ENCODE measurements at regions not wholly inside any gene's neighbourhood (a gene's known extent, or its start where the extent isn't known, plus 50 kb on each side); places are given as distances from the start of the nearest gene placed in this dataset.

- intact Hi-C loops (cut with DNase I) = loop anchor here in 3 of 10 donors (5.0 to 10.0 kb wide), 4 partner anchors 215 to 483 kb away; partner anchors contain the start of gene ZNF22 (in 1 of the 3)
- WGBS, 4 donors = 68 to 78% (median 73%) methylated on average over 11 of the region's 11 CpGs
- H3K27ac ChIP-seq = no peak overlapping the region
- no peaks in the 10 kb centered on the region for H3K36me3 ChIP-seq
- H3K9me3 ChIP-seq = no peaks in the 10 kb centered on the region
- no peak overlapping the region for H3K4me3 ChIP-seq
- ATAC-seq = no peak
- H3K27me3 ChIP-seq = no peaks in the 10 kb centered on the region
- no peak for DNase-seq
- H3K4me1 ChIP-seq = peaks cover 0 to 6% (median 0%) of the 10 kb centered on the region in 12 donors
- no peak for TF ChIP-seq CTCF (IDR thresholded peaks at IDR 0.05)
- TF ChIP-seq POLR2A (IDR thresholded peaks at IDR 0.05) = no peak
Observed at GRCh38 chr10:45239642-45240041, 75.8 kb downstream of the OR13A1 start.

GRCh38 chr10:45241865-45242520 lies 73.4 kb downstream of the OR13A1 start:
- 45 to 49% (median 48%) methylated on average over 9 of the region's 9 CpGs for WGBS, 4 donors
- intact Hi-C loops (cut with DNase I) = loop anchor here in 1 of 10 donors (10.0 kb wide), 1 partner anchor 213 kb away; no protein-coding TSS in a partner anchor
- TF ChIP-seq POLR2A (IDR thresholded peaks at IDR 0.05) = no peak
- no peak for TF ChIP-seq CTCF (IDR thresholded peaks at IDR 0.05)
- ATAC-seq (no peak), DNase-seq (no peak)
- H3K27ac ChIP-seq = no peak overlapping the region
- H3K27me3 ChIP-seq = peaks cover 0 to 5% (median 0%) of the 10 kb centered on the region in 9 donors
- no peaks in the 10 kb centered on the region for H3K36me3 ChIP-seq
- H3K9me3 ChIP-seq = no peaks in the 10 kb centered on the region
- H3K4me3 ChIP-seq = no peak overlapping the region
- H3K4me1 ChIP-seq = no peaks in the 10 kb centered on the region

GRCh38 chr10:45243261-45243660 lies 72.1 kb downstream of the OR13A1 start:
- no peaks in the 10 kb centered on the region for H3K36me3 ChIP-seq
- H3K4me1 ChIP-seq = no peaks in the 10 kb centered on the region
- WGBS, 4 donors = 66 to 84% (median 76%) methylated on average over 2 of the region's 2 CpGs
- no peak overlapping the region for H3K4me3 ChIP-seq
- no peaks in the 10 kb centered on the region for H3K9me3 ChIP-seq
- ATAC-seq (no peak), DNase-seq (no peak)
- TF ChIP-seq CTCF (IDR thresholded peaks at IDR 0.05) (no peak), POLR2A (IDR thresholded peaks at IDR 0.05) (no peak)
- H3K27ac ChIP-seq = no peak overlapping the region
- intact Hi-C loops (cut with DNase I) = loop anchor here in 1 of 10 donors (10.0 kb wide), 1 partner anchor 212 kb away; no protein-coding TSS in a partner anchor
- H3K27me3 ChIP-seq = peaks cover 0 to 5% (median 0%) of the 10 kb centered on the region in 9 donors

- no peaks in the 10 kb centered on the region for H3K36me3 ChIP-seq
- H3K27me3 ChIP-seq = peaks cover 0 to 8% (median 0%) of the 10 kb centered on the region in 9 donors
- TF ChIP-seq POLR2A (IDR thresholded peaks at IDR 0.05) = no peak
- TF ChIP-seq CTCF (IDR thresholded peaks at IDR 0.05) = no peak
- no peaks in the 10 kb centered on the region for H3K9me3 ChIP-seq
- WGBS, 4 donors = 61 to 80% (median 75%) methylated on average over 1 of the region's 1 CpG
- H3K4me1 ChIP-seq = peaks cover 0 to 11% (median 0%) of the 10 kb centered on the region in 12 donors
- H3K27ac ChIP-seq = no peak overlapping the region
- DNase-seq (no peak), ATAC-seq (no peak)
- intact Hi-C loops (cut with DNase I) = loop anchor here in 2 of 10 donors (5.0 to 10.0 kb wide), 2 partner anchors 208 to 426 kb away; partner anchors contain the start of gene ZFAND4 (in 1 of the 2)
- H3K4me3 ChIP-seq = no peak overlapping the region
Observed at GRCh38 chr10:45246522-45246921, 68.9 kb downstream of the OR13A1 start.
